H4 (cell line): ENCODE measurements at regions not wholly inside any gene's neighbourhood (a gene's known extent, or its start where the extent isn't known, plus 50 kb on each side); places are given as distances from the start of the nearest gene placed in this dataset.

ENCODE experiments used
- DNase-seq: peaks from one replicate; pipeline ENCODE4 v3.0.0-alpha.2; 2015; ENCODE audit warnings: low spot score

DNA sequence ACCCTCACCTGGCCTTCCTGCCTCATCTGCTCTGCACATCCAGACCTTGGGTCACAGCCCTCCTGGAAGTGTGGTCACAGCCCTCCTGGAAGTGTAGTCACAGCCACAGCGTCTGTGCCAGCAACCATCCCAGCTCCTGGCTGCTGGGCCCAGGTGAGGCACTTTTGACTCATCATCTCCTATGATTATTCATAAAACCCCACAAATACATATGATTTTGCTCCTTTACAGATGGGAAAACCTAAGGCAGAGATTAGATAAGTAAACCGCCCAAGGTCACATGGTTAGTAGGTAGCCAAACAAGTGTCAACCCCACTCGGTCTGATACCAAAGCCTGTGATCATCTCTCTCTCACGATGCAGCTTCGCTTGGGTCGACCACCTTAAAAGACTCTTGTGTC, 94.3 kb downstream of the PRLHR start:
- DNase-seq = no peak

DNA sequence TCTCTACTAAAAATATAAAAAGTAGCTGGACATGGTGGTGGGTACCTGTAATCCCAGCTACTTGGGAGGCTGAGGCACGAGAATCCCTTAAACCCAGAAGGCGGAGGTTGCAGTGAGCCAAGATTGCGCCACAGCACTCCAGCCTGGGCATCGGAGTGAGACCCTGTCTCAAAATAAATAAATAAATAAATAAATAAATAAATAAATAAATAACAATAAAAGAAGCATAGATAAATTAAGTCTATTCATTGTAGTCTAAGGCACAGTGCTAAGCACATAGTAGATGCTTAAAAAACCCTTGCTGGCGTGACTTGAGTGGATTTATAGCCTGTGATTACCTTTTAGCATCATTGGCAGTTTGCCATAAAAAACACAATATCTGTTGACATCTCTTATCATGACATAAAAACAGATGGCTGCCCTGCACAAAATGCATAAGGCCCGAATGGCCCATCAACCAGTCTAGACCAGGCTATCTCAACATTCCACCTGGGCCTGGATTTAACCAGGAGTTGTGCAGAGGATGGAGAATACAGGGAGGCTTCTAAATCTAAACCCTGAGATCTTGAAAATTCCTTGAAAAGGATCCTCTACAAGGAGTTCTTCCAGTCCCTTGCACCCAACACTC, 94.9 kb downstream of the PRLHR start:
- DNase-seq = no peak

DNA sequence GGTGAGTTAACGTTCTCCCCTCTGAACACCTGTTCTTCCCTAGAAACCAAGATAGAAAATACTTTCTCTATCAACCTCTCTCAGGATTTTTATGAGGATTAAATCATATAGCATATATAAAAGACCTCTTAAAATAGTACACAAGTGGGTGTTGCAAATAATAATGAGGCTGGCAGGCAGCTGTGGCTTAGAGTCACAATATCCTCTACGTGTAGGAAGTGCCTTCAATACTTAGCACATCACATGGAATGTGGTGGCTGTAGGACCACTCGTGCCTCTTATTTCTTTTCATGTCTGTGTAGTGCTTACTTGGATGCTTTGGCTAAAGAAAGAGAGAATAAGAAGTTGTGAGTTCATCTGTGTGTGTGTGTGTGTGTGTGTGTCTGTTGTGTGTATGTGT, 96.3 kb downstream of the PRLHR start:
- DNase-seq = no peak

- no peak for DNase-seq
Measured at GRCh38 chr10:118498623-118499022, 96.8 kb downstream of the PRLHR start.

DNA sequence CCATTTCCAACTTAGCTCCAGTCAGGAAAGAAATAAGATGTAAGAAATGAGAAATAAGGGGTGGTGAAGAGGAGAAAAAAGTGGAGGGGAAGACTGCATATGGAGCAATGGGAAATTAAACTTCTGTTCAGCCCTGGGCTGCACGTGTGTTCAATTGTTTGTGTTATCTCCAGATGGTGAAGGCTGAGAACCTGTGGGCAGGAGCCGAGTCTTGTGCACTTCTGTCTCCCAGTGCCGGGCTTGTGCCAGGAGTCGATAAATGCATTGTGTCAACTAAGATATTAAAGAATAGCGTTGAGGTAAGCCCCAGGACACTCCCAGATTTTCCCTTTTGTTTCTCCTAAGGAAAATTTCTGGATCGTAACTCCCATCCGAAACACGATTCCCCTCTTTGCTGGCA, 98.2 kb downstream of the PRLHR start:
- no peak for DNase-seq

- DNase-seq = no peak
Measured at GRCh38 chr10:118496525-118496924, 98.9 kb downstream of the PRLHR start.

GRCh38 chr10:118495499-118495898, 99.9 kb downstream of the PRLHR start:
- DNase-seq = no peak

DNA sequence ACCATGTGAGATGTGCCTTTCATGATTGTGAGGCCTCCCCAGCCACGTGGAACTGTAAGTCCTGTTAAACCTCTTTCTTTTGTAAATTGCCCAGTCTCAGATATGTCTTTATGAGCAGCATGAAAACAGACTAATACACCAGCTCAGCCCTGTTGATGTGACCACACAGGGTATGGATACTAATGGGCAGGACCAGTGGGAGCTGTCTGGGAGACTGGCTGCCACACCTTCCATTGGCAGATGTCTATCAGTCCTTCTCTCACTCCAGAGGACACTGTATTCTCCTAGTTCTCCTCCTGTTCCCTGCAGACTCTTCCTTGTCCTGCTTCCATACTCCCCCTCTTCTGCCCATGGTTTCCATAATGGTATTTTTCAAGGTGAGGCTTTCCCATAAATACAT, 104.4 kb downstream of the PRLHR start:
- no peak for DNase-seq

DNA sequence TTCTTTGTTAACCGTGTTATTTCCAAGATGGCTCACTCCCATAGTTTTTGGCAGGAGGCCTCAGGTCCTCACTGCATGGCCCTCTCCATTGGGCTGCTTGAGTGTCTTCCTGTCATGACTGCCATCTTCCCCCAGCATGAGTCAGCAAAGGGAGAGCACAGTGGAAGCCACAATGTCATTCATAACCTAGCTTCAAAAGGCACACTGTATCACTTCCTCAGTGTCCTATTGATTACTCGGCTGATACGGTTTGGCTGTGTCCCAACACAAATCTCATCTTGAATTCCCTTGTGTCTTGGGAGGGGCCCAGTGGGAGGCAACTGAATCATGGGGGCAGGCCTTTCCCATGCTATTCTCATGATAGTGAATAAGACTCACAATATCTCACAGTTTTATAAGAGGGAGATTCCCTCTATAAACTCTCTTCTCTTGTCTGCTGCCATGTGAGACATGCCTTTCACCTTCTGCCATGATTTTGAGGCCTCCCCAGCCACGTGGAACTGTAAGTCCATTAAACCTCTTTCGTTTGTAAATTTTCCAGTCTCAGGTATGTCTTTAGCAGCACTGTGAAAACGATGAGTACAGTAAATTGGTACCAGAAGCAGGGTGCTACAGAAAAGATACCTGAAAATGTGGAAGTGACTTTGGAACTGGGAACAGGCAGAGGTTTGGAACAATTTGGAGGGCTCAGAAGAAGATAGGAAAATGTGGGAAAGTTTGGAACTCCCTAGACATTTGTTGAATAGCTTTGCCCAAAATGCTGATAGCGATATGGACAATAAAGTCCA, 106.5 kb downstream of the PRLHR start:
- no peak for DNase-seq

DNA sequence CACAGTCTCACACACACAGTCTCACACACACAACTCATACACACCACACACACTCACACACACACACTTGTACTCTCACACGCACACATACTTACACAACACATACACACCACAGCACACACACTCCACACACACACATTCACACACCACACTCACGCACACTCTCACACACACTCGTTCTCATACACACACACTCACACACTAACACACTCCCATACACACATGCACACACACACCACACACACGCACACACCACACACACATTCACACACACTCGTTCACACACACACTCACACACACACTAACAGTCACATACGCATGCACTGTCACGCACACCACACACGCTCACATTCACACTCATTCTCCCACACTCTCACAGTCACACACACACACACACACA, 109.8 kb downstream of the PRLHR start:
- DNase-seq = no peak

- no peak for DNase-seq
Measured at GRCh38 chr10:118484152-118484871, 111.1 kb downstream of the PRLHR start.

DNA sequence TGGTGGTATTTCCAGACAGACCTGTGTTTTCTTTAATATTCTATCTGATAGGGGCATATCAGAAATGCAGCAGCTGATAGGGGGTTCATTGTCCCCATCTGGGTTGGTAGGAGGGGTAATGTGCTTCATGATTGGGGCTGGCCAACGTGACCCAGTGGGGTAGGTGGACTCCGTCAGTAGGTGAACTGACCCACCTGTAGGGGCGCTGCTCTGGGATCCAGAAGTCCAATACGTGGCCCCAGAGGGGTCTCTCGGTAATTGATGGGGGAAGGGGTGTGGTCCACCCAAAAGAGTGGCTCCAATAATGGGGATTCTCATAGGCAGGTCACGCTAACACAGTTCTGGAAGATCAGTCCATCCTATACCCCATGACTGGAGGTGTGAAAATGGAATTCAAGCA, 112.0 kb downstream of the PRLHR start:
- no peak for DNase-seq

DNA sequence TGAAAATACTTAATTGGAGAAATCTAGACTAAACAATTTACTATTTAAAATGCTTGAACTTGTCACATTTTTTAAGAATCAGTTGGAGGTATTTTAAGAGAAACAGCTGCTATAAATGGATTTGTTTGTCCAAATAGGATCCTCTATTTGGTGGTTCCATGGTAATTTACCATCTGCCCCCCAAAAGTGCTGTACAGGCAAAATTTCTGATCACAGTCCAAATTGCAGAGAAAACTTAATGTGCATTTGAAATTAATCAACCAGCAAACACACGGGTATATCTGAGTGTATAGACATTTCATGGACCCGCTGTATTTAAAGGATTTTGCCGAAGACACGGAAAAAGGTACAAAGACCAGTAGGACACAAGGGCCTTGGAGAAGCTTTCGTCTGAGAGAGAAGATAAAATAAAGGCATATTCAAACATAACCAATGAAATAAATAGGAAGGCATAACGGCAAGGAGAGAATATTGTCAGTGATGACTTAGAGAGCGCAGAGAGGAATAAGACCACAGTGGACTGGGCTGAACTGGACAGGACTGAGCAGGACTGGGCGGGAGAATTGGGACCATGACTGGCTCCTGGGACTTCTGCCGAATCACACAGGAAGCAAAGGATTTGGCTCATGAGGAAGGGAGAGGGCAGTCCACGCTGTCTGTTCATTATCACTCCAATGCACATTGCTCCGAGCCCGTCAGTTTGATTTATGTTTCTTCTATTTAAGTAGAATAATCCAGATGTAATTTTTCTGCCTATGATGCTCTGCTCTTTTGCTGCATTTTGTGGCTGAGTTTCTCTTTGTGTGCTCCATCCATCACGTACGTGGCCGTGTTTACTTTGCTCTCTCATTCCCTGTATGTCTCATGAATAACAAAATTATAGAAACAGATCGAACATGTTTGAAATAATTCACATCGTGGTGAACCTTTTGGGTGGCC, 112.8 kb downstream of the PRLHR start:
- no peak for DNase-seq

- DNase-seq = no peak
Measured at GRCh38 chr10:118481871-118482270, 113.6 kb downstream of the PRLHR start.

DNA sequence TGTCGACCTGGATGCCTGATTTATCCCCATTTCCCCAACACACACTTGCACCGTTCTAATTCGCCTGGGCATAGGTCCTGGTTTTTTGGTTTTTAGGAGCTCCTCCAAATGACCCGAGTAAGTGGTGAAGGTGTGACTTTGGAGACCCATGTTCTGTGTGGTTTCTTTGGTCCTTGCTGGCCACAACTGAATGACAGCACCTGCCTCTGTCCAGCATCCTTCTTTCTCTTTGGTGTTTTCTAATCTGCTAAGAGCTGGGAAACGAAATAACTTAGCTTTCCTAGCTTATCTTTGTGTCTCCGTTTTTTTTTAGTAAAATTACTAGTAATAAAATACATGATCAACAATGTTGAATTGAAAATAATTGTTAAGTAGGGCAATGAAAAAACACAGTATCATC, 120.2 kb downstream of the PRLHR start:
- no peak for DNase-seq

- no peak for DNase-seq
Measured at GRCh38 chr10:118474111-118474510, 121.3 kb downstream of the PRLHR start.

GRCh38 chr10:118473305-118473960, 122.0 kb downstream of the PRLHR start:
- DNase-seq = no peak

GRCh38 chr10:118472415-118473304, 122.8 kb downstream of the PRLHR start:
- no peak for DNase-seq

DNA sequence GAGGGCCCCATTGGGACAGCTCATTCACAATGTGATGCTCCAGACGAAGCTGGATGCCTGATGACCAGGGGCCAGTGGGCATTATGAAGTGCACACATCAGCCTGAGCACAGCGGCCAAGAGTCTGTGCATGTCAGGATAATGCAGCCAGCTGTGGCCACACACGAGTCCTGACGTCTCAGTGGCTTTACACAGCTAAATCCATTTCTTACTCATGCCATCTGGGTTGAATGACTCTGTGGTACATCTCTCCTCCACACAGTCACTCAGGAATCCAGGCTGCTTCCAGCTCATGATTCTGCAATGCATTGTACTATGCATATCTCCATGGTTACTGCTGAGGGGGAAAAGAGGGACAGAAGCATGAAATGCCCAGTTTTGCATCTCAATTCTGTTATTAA, 123.6 kb downstream of the PRLHR start:
- peak; percentile 13 for DNase-seq

- DNase-seq = no peak
Measured at GRCh38 chr10:118470470-118470869, 125.0 kb downstream of the PRLHR start.
